ENCODE measurements at regions not wholly inside any gene's neighbourhood (a gene's known extent, or its start where the extent isn't known, plus 50 kb on each side); places are given as distances from the start of the nearest gene placed in this dataset.

DNA sequence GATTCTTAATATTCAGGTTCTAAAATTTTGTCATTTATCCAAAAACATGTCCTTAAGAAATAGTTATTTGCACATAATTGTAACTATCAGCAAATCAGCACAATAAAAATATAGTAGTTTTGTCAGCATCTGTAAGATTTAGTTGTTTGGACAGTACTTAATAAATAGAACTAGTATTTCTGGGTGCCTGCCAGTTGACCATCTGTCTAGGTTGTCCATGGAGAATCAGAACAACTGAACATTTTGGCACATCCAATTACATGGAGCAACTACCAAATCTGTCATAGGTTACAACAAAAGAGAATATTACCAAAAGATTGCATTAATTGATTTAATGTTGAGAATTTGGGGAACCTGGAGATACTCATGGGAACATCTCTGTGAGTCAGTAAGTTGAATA, 305.5 kb upstream of the TACR3 start:
- Histone ChIP-seq H3K9me3 (no peaks in the 10 kb centered on the region), H3K27ac (no peak overlapping the region), H3K4me1 (no peaks in the 10 kb centered on the region), H3K27me3 (no peaks in the 10 kb centered on the region), H3K4me3 (no peak overlapping the region), H3K36me3 (no peaks in the 10 kb centered on the region)
- in situ Hi-C loops (cut with MboI; ENCODE audit: low pct_ligation_motif_present in 1 of 4, low pct_unique_long_range_greater_than_20kb in 1 of 4, low sequenced_read_pairs in 3 of 4): no loop called here
- no peak for DNase-seq
- TF ChIP-seq, protein P1, sequence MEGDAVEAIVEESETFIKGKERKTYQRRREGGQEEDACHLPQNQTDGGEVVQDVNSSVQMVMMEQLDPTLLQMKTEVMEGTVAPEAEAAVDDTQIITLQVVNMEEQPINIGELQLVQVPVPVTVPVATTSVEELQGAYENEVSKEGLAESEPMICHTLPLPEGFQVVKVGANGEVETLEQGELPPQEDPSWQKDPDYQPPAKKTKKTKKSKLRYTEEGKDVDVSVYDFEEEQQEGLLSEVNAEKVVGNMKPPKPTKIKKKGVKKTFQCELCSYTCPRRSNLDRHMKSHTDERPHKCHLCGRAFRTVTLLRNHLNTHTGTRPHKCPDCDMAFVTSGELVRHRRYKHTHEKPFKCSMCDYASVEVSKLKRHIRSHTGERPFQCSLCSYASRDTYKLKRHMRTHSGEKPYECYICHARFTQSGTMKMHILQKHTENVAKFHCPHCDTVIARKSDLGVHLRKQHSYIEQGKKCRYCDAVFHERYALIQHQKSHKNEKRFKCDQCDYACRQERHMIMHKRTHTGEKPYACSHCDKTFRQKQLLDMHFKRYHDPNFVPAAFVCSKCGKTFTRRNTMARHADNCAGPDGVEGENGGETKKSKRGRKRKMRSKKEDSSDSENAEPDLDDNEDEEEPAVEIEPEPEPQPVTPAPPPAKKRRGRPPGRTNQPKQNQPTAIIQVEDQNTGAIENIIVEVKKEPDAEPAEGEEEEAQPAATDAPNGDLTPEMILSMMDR (IDR thresholded peaks at IDR 0.05): no peak
- TF ChIP-seq POLR2AphosphoS5 (IDR thresholded peaks at IDR 0.05) (no peak), EP300 (IDR thresholded peaks at IDR 0.05; ENCODE audit: low read depth) (no peak), POLR2A (IDR thresholded peaks at IDR 0.05) (no peak)
- intact Hi-C loops (cut with DNase I; ENCODE audit: low total_unique reads): no loop called here

DNA sequence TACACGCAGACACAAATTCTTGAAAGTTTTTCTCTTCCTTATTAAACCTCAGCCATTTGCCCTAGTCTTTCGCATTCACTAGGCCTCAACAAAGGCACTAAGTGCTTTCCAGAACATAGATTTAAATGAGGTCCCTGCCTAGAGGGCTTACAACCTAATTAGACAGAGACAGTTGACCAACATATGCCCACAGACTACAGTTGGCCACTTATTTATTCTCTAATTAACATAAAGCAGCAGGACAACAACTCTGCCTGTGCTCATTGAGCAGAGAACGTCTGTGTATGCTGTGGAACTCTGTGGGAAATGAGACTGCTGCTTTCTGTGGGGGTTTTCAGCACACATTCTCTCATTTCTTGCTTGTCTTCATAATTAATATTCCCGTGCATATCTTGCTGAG, 303.0 kb upstream of the TACR3 start:
- no peak overlapping the region for H3K4me3 ChIP-seq
- H3K27me3 ChIP-seq: no peaks in the 10 kb centered on the region
- in situ Hi-C loops (cut with MboI; ENCODE audit: low pct_ligation_motif_present in 1 of 4, low pct_unique_long_range_greater_than_20kb in 1 of 4, low sequenced_read_pairs in 3 of 4) (no loop called here), intact Hi-C loops (cut with DNase I; ENCODE audit: low total_unique reads) (no loop called here)
- H3K9me3 ChIP-seq: no peaks in the 10 kb centered on the region
- no peak for TF ChIP-seq POLR2AphosphoS5 (IDR thresholded peaks at IDR 0.05)
- TF ChIP-seq, protein P1 (IDR thresholded peaks at IDR 0.05): no peak
- TF ChIP-seq EP300 (IDR thresholded peaks at IDR 0.05; ENCODE audit: low read depth): no peak
- TF ChIP-seq POLR2A (IDR thresholded peaks at IDR 0.05): no peak
- no peaks in the 10 kb centered on the region for H3K4me1 ChIP-seq
- H3K36me3 ChIP-seq: no peaks in the 10 kb centered on the region
- no peak overlapping the region for H3K27ac ChIP-seq
- DNase-seq: no peak
- WGBS, 2 donors (ENCODE audit: low coverage in 1 of 2): 74 to 78% methylated on average over 2 to 4 of the region's 4 CpGs

DNA sequence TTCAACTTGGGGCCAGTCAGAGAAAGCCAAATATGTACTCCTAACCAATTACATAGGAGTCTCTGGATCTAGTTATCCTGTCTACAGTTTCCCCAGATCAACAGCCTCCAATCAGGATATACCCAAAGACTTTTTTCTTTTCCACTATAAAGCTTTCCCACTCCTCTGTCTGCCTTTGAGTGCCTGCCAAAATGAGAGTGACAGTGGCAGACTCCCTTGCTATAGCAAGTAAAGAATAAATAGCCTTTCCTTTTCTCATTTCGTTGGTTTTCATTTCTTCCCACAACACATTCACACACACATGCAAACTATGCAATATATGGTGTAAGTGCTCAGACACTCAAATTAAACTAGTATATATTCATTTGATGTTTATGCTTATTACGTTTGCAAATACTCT, 302.4 kb upstream of the TACR3 start:
- H3K27ac ChIP-seq: no peak overlapping the region
- H3K9me3 ChIP-seq: no peaks in the 10 kb centered on the region
- 63% methylated on average over 2 of the region's 2 CpGs for WGBS, 2 donors (ENCODE audit: low coverage in 1 of 2)
- no peaks in the 10 kb centered on the region for H3K36me3 ChIP-seq
- intact Hi-C loops (cut with DNase I; ENCODE audit: low total_unique reads): no loop called here
- H3K27me3 ChIP-seq: no peaks in the 10 kb centered on the region
- no peaks in the 10 kb centered on the region for H3K4me1 ChIP-seq
- no peak overlapping the region for H3K4me3 ChIP-seq
- no peak for DNase-seq
- no peak for TF ChIP-seq POLR2A (IDR thresholded peaks at IDR 0.05)
- TF ChIP-seq, protein P1 (IDR thresholded peaks at IDR 0.05): no peak
- TF ChIP-seq POLR2AphosphoS5 (IDR thresholded peaks at IDR 0.05): no peak
- TF ChIP-seq EP300 (IDR thresholded peaks at IDR 0.05; ENCODE audit: low read depth): no peak
- in situ Hi-C loops (cut with MboI; ENCODE audit: low pct_ligation_motif_present in 1 of 4, low pct_unique_long_range_greater_than_20kb in 1 of 4, low sequenced_read_pairs in 3 of 4): no loop called here

DNA sequence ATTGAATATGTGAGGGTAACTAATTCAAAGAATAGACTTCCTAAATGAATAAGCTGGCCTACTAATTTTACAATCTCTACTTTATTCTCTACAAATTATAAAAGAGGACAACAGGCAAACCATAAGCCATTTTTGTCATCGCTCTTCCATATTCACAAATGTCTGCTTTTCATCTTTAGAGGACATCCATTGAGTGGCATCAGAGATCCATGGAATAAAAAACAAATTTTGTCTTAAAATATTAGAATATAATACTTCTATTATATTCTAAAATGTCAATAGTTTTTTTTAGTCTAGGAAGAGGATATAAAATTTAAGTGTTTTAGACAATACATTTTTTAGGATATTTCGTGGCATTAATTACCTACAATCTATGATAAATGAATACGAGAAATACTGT, 300.9 kb upstream of the TACR3 start:
- H3K36me3 ChIP-seq: no peaks in the 10 kb centered on the region
- no peaks in the 10 kb centered on the region for H3K27me3 ChIP-seq
- no peaks in the 10 kb centered on the region for H3K9me3 ChIP-seq
- in situ Hi-C loops (cut with MboI; ENCODE audit: low pct_ligation_motif_present in 1 of 4, low pct_unique_long_range_greater_than_20kb in 1 of 4, low sequenced_read_pairs in 3 of 4) (no loop called here), intact Hi-C loops (cut with DNase I; ENCODE audit: low total_unique reads) (no loop called here)
- WGBS, 2 donors (ENCODE audit: low coverage in 1 of 2): 84 to 86% methylated on average over 3 of the region's 3 CpGs
- DNase-seq: no peak
- no peak overlapping the region for H3K27ac ChIP-seq
- H3K4me3 ChIP-seq: no peak overlapping the region
- no peaks in the 10 kb centered on the region for H3K4me1 ChIP-seq
- no peak for TF ChIP-seq EP300 (IDR thresholded peaks at IDR 0.05; ENCODE audit: low read depth)
- no peak for TF ChIP-seq POLR2AphosphoS5 (IDR thresholded peaks at IDR 0.05)
- TF ChIP-seq, protein P1 (IDR thresholded peaks at IDR 0.05): no peak
- TF ChIP-seq POLR2A (IDR thresholded peaks at IDR 0.05): no peak

All from transverse colon (tissue), 4 donors.